ENCODE measurements at regions not wholly inside any gene's neighbourhood (a gene's known extent, or its start where the extent isn't known, plus 50 kb on each side); places are given as distances from the start of the nearest gene placed in this dataset.
A peak's percentile ranks its signal among the peaks of the same experiment; 100 is the strongest.

- WGBS (ENCODE audit: missing lambda C conversion rate), result 79% methylated on average over 7 of the region's 7 CpGs
- POLR2A ChIA-PET, result no interaction called here
- peaks cover 28% of the 10 kb centered on the region for H3K4me1 ChIP-seq
- FAIRE-seq (no peak), DNase-seq (ENCODE audit: low read depth in 1 of 2, low spot score in 1 of 2) (no peak), ATAC-seq (no peak)
- 0 out of 6 replicates have a peak overlapping the region, but pooled peaks of 1 of the 2 experiments have one; percentile 7 for H3K27ac ChIP-seq
- no peak overlapping the region; the same call in 2 of the 3 replicates for H3K4me2 ChIP-seq
- H3K9me3 ChIP-seq, result no peaks in the 10 kb centered on the region
- no peak overlapping the region for H3K4me3 ChIP-seq
- TF ChIP-seq ZSCAN20 (CRISPR knock-in tag; IDR thresholded peaks at IDR 0.05) (no peak), FOSL2 (IDR thresholded peaks at IDR 0.05) (no peak), FOSL2 (CRISPR knock-in tag; IDR thresholded peaks at IDR 0.05) (no peak), FOXS1 (CRISPR knock-in tag; IDR thresholded peaks at IDR 0.05) (no peak), USF2 (IDR thresholded peaks at IDR 0.05) (0 out of 2 replicates have a peak, but pooled peaks have one; percentile 16), NFE2L2 (conservative IDR thresholded peaks at IDR 0.05; ENCODE audit: low read length) (no peak), NR3C1 (IDR thresholded peaks at IDR 0.05) (no peak)
- CTCF ChIA-PET, result interaction anchor here (0.8 to 1.5 kb wide), 4 partner anchors 12 to 89 kb away, joined by 3 to 4 read pairs (median 3); no protein-coding TSS in a partner anchor
These were observed 160.2 kb downstream of the DAD1 start for GRCh38 chr14:22428700-22429291.

GRCh38 chr14:22427771-22428231, 161.2 kb downstream of the DAD1 start:
- DNase-seq (ENCODE audit: low read depth in 1 of 2, low spot score in 1 of 2) (peak; percentile 13 to 14), FAIRE-seq (no peak), ATAC-seq (peak; percentile 76 to 77)
- H3K4me2 ChIP-seq, result peak overlapping the region; percentile 64
- H3K9me3 ChIP-seq, result no peaks in the 10 kb centered on the region
- peaks cover 23% of the 10 kb centered on the region for H3K4me1 ChIP-seq
- POLR2A ChIA-PET, result no interaction called here
- CTCF ChIA-PET, result interaction anchor here (0.8 to 1.2 kb wide), 4 partner anchors 36 to 114 kb away, joined by 3 to 4 read pairs (median 3); no protein-coding TSS in a partner anchor
- H3K4me3 ChIP-seq, result peak overlapping the region; percentile 9; the same call in 1 of the 3 replicates
- 6% methylated on average over 9 of the region's 9 CpGs for WGBS (ENCODE audit: missing lambda C conversion rate)
- H3K27ac ChIP-seq, result peak overlapping the region in 1 of 2 experiments; percentile 55; a peak in 2 of 6 replicates
- TF ChIP-seq CEBPB (IDR thresholded peaks at IDR 0.05), result peak; percentile 89 to 94
- TF ChIP-seq EHMT2 (IDR thresholded peaks at IDR 0.05; ENCODE audit: low read depth), result no peak
- TF ChIP-seq HEYL (CRISPR knock-in tag; IDR thresholded peaks at IDR 0.05), result no peak
- no peak for TF ChIP-seq HOXB5 (CRISPR knock-in tag; IDR thresholded peaks at IDR 0.05)
- no peak for TF ChIP-seq BHLHE40 (IDR thresholded peaks at IDR 0.05; ENCODE audit: low read depth, low read length)
- TF ChIP-seq HES2 (IDR thresholded peaks at IDR 0.05), result peak; percentile 66; the same call in 1 of the 2 replicates
- no peak for TF ChIP-seq POLR2A (IDR thresholded peaks at IDR 0.05; ENCODE audit: low read length)
- no peak for TF ChIP-seq CTCF (IDR thresholded peaks at IDR 0.05)

- Histone ChIP-seq H3K4me2 (no peak overlapping the region), H3K4me1 (peaks cover 13% of the 10 kb centered on the region; the same call in 2 of the 3 replicates), H3K9me3 (no peaks in the 10 kb centered on the region), H3K27ac (no peak overlapping the region), H3K4me3 (no peak overlapping the region)
- no peak for FAIRE-seq
- POLR2A ChIA-PET, result no interaction called here
- ATAC-seq, result no peak
- 72% methylated on average over 7 of the region's 7 CpGs for WGBS (ENCODE audit: missing lambda C conversion rate)
- TF ChIP-seq GATA3 (IDR thresholded peaks at IDR 0.05; ENCODE audit: borderline replicate concordance), result no peak
- no peak for TF ChIP-seq ZFP36 (IDR thresholded peaks at IDR 0.05; ENCODE audit: borderline replicate concordance, partially characterized antibody)
- no peak for TF ChIP-seq POLR2A (IDR thresholded peaks at IDR 0.05; ENCODE audit: low read length)
- no peak for TF ChIP-seq REST (IDR thresholded peaks at IDR 0.05)
- TF ChIP-seq CEBPB (IDR thresholded peaks at IDR 0.05), result no peak
- no peak for TF ChIP-seq ZSCAN20 (CRISPR knock-in tag; IDR thresholded peaks at IDR 0.05)
- no peak for TF ChIP-seq SREBF2 (IDR thresholded peaks at IDR 0.05)
- TF ChIP-seq HOXB5 (CRISPR knock-in tag; IDR thresholded peaks at IDR 0.05), result no peak
- TF ChIP-seq RCOR1 (IDR thresholded peaks at IDR 0.05; ENCODE audit: low read depth, low read length), result no peak
- no peak for TF ChIP-seq FOSL2 (IDR thresholded peaks at IDR 0.05)
- no peak for TF ChIP-seq FOSL2 (CRISPR knock-in tag; IDR thresholded peaks at IDR 0.05)
- TF ChIP-seq NR3C1 (IDR thresholded peaks at IDR 0.05), result no peak
- TF ChIP-seq CTCF (IDR thresholded peaks at IDR 0.05), result no peak
- TF ChIP-seq BHLHE40 (IDR thresholded peaks at IDR 0.05; ENCODE audit: low read depth, low read length), result no peak
- TF ChIP-seq JUN (IDR thresholded peaks at IDR 0.05), result no peak
- no peak for TF ChIP-seq PBX3 (IDR thresholded peaks at IDR 0.05)
- CTCF ChIA-PET, result interaction anchor here (0.8 to 1.8 kb wide), 5 partner anchors 9 to 144 kb away, joined by 3 to 5 read pairs (median 3); no protein-coding TSS in a partner anchor
- no peak for DNase-seq (ENCODE audit: low read depth in 1 of 2, low spot score in 1 of 2)
These were observed 162.3 kb downstream of the DAD1 start for GRCh38 chr14:22426711-22427110.
